Activated CD4-positive, alpha-beta T cell treated with anti-CD3 and anti-CD28 coated beads, Interleukin-2, amount 50 U/mL, for 24 hours (primary cell): ENCODE measurements at regions not wholly inside any gene's neighbourhood (a gene's known extent, or its start where the extent isn't known, plus 50 kb on each side); places are given as distances from the start of the nearest gene placed in this dataset.

Experiments used
- DNase-seq, 2 donors: peaks; one replicate each; pipeline ENCODE4 v3.0.0-alpha.2; 2020; ENCODE audit warnings: low read depth in 1 of 2, low spot score in 1 of 2

- no peak for DNase-seq
Observed at GRCh38 chr9:90420768-90421513, 221.7 kb downstream of the DIRAS2 start.

DNA sequence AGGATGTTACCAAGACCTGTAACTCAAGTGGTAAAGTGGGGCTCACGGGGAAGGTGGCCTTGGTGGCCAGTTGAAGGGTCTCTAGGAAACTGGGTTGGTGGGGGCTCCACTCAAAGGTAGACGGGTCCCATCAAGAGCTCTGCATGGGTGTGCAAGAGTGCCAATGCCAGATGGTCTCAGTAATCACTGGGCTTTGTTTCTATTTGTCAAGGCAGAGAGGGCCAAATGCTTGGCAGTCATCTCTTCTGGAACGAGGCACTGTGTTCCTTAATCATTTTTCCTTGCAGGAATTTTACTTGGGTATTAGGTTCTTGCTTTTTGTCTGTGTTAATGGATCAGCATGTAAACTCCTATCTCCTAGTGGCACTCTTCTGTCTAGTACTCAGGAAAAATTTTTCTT lies 220.8 kb downstream of the DIRAS2 start:
- no peak for DNase-seq

DNA sequence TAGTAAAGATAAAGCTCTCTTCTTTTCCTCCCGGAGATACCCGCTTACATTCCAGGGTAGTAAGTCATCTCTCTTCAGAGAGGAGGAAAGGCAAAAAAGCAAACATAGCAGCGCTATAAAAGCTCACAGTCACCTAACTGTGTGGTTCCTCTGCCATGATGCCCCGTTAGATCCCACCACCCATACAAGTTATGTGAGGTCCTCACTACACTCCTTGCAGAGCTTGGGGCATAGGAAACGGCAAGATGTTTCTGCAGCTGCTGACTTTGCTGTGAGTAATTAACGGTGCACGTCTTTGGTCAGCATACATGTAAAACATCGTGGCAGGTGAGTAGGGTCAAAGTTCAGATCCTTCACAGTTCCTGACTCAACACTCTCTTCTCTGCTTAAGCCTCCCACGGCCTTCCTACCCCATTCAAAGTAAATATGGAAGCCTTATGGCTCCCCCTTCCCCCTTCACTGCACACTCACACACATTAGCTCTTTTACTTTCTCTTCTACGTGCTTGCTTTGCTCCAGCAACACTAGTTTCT lies 218.9 kb downstream of the DIRAS2 start:
- no peak for DNase-seq

DNA sequence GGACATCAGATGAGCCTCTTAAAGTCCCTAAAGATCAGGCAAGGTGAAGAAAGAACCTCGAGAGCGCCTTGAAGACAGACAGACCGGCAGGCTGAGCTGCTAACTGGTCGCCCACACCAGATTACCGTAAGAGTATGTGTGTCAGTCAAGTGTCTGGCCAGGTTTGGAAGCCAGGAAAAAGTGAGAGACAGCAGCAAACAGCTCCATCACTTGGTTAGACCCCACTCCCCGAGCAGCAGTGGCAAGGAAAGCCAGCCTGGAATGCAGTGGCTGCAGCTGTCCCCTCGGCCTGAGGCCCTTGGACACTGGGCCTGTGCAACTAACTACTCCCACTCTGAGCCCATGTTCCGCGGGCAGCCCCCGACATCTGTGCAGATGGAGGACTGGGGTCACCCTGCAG lies 214.1 kb downstream of the DIRAS2 start:
- no peak for DNase-seq

- DNase-seq, result no peak
Observed at GRCh38 chr9:90432951-90433350, 209.7 kb downstream of the DIRAS2 start.

DNA sequence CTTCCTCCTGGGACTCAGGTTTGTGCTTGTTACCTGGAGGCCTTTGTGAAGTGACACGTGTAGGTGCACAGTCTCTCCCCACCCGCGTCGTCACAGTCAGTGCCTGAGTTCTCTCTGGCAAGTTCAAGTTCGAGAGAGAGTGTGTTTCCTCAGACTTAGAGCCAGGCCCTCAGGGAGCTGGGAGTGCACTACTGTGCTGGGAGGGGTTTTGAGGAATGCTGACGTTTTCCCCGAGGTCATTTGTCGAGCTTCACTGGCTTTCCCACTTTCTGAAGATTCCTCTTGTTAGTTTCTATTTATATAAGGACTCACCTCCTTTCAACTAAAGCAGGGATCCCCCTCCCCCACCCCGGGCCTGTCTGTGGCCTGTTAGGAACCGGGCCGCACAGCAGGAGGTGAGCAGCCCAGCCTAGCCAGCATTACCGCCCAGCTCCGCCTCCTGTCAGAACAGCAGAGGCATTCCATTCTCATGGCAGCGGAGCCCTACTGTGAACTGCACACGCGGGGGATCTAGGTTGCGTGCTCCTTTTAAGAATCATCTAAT lies 209.2 kb downstream of the DIRAS2 start:
- DNase-seq, result no peak

GRCh38 chr9:90441814-90442213 lies 200.8 kb downstream of the DIRAS2 start:
- DNase-seq, result no peak

GRCh38 chr9:90442723-90443122 lies 199.9 kb downstream of the DIRAS2 start:
- no peak for DNase-seq

GRCh38 chr9:90444609-90445204 lies 197.9 kb downstream of the DIRAS2 start:
- no peak for DNase-seq

DNA sequence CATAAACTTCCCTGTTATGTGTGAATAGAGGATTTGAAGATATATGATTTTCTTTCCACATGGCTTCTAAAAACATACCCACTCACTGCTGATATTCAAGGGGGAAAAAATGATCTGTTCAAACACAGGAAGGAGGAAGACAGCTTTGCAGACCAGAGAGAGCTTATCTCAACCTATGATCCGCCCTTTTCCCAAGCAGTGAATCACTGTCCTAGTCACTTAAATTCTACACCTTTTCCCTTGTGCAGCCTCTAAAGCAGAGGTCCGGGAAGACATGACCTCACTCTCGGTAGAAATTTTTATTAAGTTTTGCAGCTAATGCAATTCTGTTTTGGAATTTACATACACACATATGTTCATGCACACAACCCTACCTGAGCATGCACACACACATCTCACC lies 197.2 kb downstream of the DIRAS2 start:
- no peak for DNase-seq

DNA sequence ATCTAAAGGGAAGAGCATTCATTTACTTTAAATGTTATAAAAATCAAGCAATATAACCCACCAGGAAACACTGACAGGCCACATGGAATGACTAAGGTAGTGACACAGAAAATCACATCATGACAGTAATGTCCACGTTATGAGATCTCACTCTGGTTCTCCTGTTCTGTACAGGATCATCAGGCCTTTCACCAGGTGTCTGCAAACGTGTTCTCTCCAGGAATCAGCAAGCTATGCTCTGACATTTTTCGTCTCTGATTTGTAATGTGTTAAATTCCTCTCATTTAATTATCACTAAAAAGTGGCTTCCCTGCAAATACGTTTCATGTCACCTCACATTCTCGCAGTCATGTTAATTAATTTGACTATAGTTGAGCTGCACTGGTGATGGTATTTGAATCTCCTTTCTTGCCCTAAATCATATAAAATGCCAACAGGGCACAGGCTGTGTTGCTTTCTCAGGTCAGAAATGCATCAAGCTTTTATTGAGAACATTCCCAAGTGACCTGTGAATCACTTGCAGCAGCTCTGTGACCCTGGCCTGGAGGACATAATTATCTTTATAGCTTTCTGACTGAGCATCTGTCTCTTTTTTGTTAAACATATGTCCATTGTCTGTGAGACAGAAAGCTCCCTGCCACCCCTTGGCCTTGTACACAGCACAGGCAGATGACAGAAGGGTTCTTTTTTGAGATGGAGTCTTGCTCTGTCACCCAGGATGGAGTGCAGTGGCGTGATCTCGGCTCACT lies 196.2 kb downstream of the DIRAS2 start:
- no peak for DNase-seq

GRCh38 chr9:90447773-90448172 lies 194.9 kb downstream of the DIRAS2 start:
- no peak for DNase-seq

GRCh38 chr9:90449213-90449925 lies 193.3 kb downstream of the DIRAS2 start:
- DNase-seq, result no peak

DNA sequence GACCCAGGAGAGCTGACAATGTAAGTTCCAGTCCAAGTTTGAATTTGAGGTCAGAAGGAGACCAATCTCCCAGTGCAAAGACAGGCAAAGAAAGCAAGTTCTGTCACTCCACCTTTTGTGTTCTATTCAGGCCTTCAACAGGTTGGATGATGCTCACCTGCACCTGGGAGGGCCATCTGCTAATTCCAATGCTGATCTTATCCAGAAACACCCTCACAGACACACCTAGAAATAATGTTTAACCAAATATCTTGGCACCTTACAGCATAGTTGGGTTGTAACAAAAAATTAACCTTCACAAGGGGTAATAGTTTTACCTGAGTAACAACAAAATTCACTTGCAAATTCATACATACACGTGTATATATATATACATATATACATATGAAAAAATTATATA lies 190.8 kb downstream of the DIRAS2 start:
- no peak for DNase-seq

GRCh38 chr9:90455316-90455715 lies 187.3 kb downstream of the DIRAS2 start:
- DNase-seq, result no peak

GRCh38 chr9:90457386-90458190 lies 185.0 kb downstream of the DIRAS2 start:
- no peak for DNase-seq

GRCh38 chr9:90458485-90458884 lies 184.1 kb downstream of the DIRAS2 start:
- no peak for DNase-seq

GRCh38 chr9:90459321-90459720 lies 183.3 kb downstream of the DIRAS2 start:
- DNase-seq, result no peak

- DNase-seq, result no peak
Observed at GRCh38 chr9:90460220-90460619, 182.4 kb downstream of the DIRAS2 start.

DNA sequence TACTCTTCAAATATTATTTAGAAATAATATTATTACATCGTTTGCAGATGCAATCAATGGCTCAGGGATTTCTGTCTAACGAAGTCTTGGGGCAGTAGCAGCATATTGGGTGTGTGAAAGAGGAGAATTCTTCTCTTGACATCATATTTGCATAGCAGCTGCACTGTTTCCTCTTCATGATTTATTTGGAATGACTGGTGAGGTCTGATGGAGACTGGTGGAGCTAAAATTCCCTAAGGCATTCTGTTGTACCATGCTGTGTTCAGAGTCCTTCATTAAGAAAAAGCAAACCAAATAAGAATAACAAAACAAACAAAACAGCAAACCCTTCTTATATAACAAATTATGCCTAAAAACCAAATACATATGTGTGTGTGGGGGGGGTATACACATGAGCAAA lies 177.6 kb downstream of the DIRAS2 start:
- DNase-seq, result no peak
